NB4 (cell line): ENCODE measurements at regions not wholly inside any gene's neighbourhood (a gene's known extent, or its start where the extent isn't known, plus 50 kb on each side); places are given as distances from the start of the nearest gene placed in this dataset.

Experiments used
- DNase-seq: peaks from one replicate; pipeline ENCODE4 v3.0.0; 2010; ENCODE audit warnings: low read depth
- H3K4me3 ChIP-seq: one replicate; pipeline ENCODE4 v1.5.1; 2011; ENCODE audit warnings: mild to moderate bottlenecking, low read depth, low read length, moderate library complexity
- CTCF ChIP-seq: IDR thresholded peaks from one replicate; pipeline ENCODE4 v1.5.1; 2012; ENCODE audit warnings: low read depth, low read length
- MAX ChIP-seq: IDR thresholded peaks from 2 replicates; pipeline ENCODE4 v1.6.1; 2011; ENCODE audit warnings: low read depth, low read length
- MYC ChIP-seq: IDR thresholded peaks from 2 replicates; pipeline ENCODE4 v1.6.1; 2011; ENCODE audit warnings: low read depth, low read length
- POLR2A ChIP-seq: IDR thresholded peaks from 2 replicates; pipeline ENCODE4 v1.6.1; 2011; ENCODE audit warnings: mild to moderate bottlenecking; ENCODE audit not compliant: insufficient read length; ENCODE audit errors: extremely low read depth

GRCh38 chr12:75561921-75562320 lies 50.5 kb upstream of the KRR1 start:
- no peak overlapping the region for H3K4me3 ChIP-seq
- no peak for DNase-seq
- TF ChIP-seq MYC (no peak), CTCF (no peak), MAX (no peak), POLR2A (no peak)
